ENCODE measurements at regions not wholly inside any gene's neighbourhood (a gene's known extent, or its start where the extent isn't known, plus 50 kb on each side); places are given as distances from the start of the nearest gene placed in this dataset.
"Not testable (repeated sequence)": the region's sequence is repeated elsewhere in the genome, so short reads cannot be mapped to it uniquely, and the experiment has no call there.

- Histone ChIP-seq H3K4me1 (no peaks in the 10 kb centered on the region), H3K36me3 (no peaks in the 10 kb centered on the region), H3K27me3 (no peaks in the 10 kb centered on the region), H3K9me3 (no peaks in the 10 kb centered on the region), H3K4me3 (no peak overlapping the region), H3K27ac (no peak overlapping the region)
- TF ChIP-seq CTCF (IDR thresholded peaks at IDR 0.05): no peak
- TF ChIP-seq POLR2A (IDR thresholded peaks at IDR 0.05): no peak
- intact Hi-C loops (cut with DNase I): no loop called here
- no peak for DNase-seq
- WGBS, 2 donors: 60 to 65% methylated on average over 4 of the region's 4 CpGs
These were observed 581.6 kb upstream of the ADAMTS5 start for GRCh38 chr21:27548486-27548885.

- Histone ChIP-seq H3K4me1 (no peaks in the 10 kb centered on the region), H3K4me3 (no peak overlapping the region), H3K27ac (no peak overlapping the region), H3K27me3 (no peaks in the 10 kb centered on the region), H3K9me3 (no peaks in the 10 kb centered on the region), H3K36me3 (no peaks in the 10 kb centered on the region)
- no peak for TF ChIP-seq CTCF (IDR thresholded peaks at IDR 0.05)
- no peak for TF ChIP-seq POLR2A (IDR thresholded peaks at IDR 0.05)
- 72 to 73% methylated on average over 4 of the region's 4 CpGs for WGBS, 2 donors
- DNase-seq: no peak
- intact Hi-C loops (cut with DNase I): no loop called here
These were observed 579.0 kb upstream of the ADAMTS5 start for GRCh38 chr21:27545754-27546349.

GRCh38 chr21:27542126-27542525 lies 575.2 kb upstream of the ADAMTS5 start:
- intact Hi-C loops (cut with DNase I); H3K27ac ChIP-seq; H3K9me3 ChIP-seq; H3K36me3 ChIP-seq; H3K4me3 ChIP-seq; H3K4me1 ChIP-seq; H3K27me3 ChIP-seq; DNase-seq: not testable (repeated sequence)
- WGBS, 2 donors: 24 to 40% methylated on average over 1 of the region's 1 CpG

GRCh38 chr21:27536319-27536718 lies 569.4 kb upstream of the ADAMTS5 start:
- H3K27ac ChIP-seq: no peak overlapping the region
- WGBS, 2 donors: 69 to 77% methylated on average over 3 of the region's 3 CpGs
- H3K36me3 ChIP-seq: no peaks in the 10 kb centered on the region
- H3K4me1 ChIP-seq: no peaks in the 10 kb centered on the region
- DNase-seq: no peak
- H3K27me3 ChIP-seq: no peaks in the 10 kb centered on the region
- TF ChIP-seq CTCF (IDR thresholded peaks at IDR 0.05) (no peak), POLR2A (IDR thresholded peaks at IDR 0.05) (no peak)
- no peaks in the 10 kb centered on the region for H3K9me3 ChIP-seq
- intact Hi-C loops (cut with DNase I): no loop called here
- H3K4me3 ChIP-seq: no peak overlapping the region

- 88 to 96% methylated on average over 4 of the region's 4 CpGs for WGBS, 2 donors
- no peak for DNase-seq
- TF ChIP-seq CTCF (IDR thresholded peaks at IDR 0.05) (no peak), POLR2A (IDR thresholded peaks at IDR 0.05) (no peak)
- no peaks in the 10 kb centered on the region for H3K9me3 ChIP-seq
- H3K36me3 ChIP-seq: no peaks in the 10 kb centered on the region
- H3K4me3 ChIP-seq: no peak overlapping the region
- no peak overlapping the region for H3K27ac ChIP-seq
- intact Hi-C loops (cut with DNase I): no loop called here
- H3K27me3 ChIP-seq: no peaks in the 10 kb centered on the region
- no peaks in the 10 kb centered on the region for H3K4me1 ChIP-seq
These were observed 568.3 kb upstream of the ADAMTS5 start for GRCh38 chr21:27535188-27535587.

GRCh38 chr21:27534206-27534605 lies 567.3 kb upstream of the ADAMTS5 start:
- Histone ChIP-seq H3K4me3 (no peak overlapping the region), H3K9me3 (no peaks in the 10 kb centered on the region), H3K36me3 (no peaks in the 10 kb centered on the region), H3K27me3 (no peaks in the 10 kb centered on the region), H3K27ac (no peak overlapping the region), H3K4me1 (no peaks in the 10 kb centered on the region)
- TF ChIP-seq POLR2A (IDR thresholded peaks at IDR 0.05): no peak
- no peak for TF ChIP-seq CTCF (IDR thresholded peaks at IDR 0.05)
- 59 to 68% methylated on average over 2 of the region's 2 CpGs for WGBS, 2 donors
- intact Hi-C loops (cut with DNase I): no loop called here
- no peak for DNase-seq
